HFF-Myc (cell line): ENCODE measurements at regions not wholly inside any gene's neighbourhood (a gene's known extent, or its start where the extent isn't known, plus 50 kb on each side); places are given as distances from the start of the nearest gene placed in this dataset.
"Not testable (repeated sequence)": the region's sequence is repeated elsewhere in the genome, so short reads cannot be mapped to it uniquely, and the experiment has no call there.

Experiments used
- DNase-seq: peaks from one replicate; pipeline ENCODE4 v3.0.0-alpha.2; 2011; ENCODE audit warnings: low read depth; ENCODE audit errors: extremely low read depth
- H3K4me3 ChIP-seq: replicated peaks from 2 replicates; pipeline ENCODE4 v1.5.1; 2011; ENCODE audit warnings: low read depth, mild to moderate bottlenecking, control low read depth, low read length
- CTCF ChIP-seq: IDR thresholded peaks from 2 replicates; pipeline ENCODE4 v1.5.1; 2012; ENCODE audit warnings: mild to moderate bottlenecking, low read depth, low read length, control low read depth; ENCODE audit errors: missing control alignments

GRCh38 chr1:112826217-112826944 is 111.2 kb upstream of the PPM1J start:
- no peak for DNase-seq
- no peak for TF ChIP-seq CTCF
- H3K4me3 ChIP-seq, result no peak overlapping the region

GRCh38 chr1:112825563-112826216 is 110.6 kb upstream of the PPM1J start:
- not testable (repeated sequence) for DNase-seq, H3K4me3 ChIP-seq

GRCh38 chr1:112825075-112825474 is 109.9 kb upstream of the PPM1J start:
- not testable (repeated sequence) for DNase-seq, H3K4me3 ChIP-seq

- not testable (repeated sequence) for H3K4me3 ChIP-seq, DNase-seq
Measured at GRCh38 chr1:112821307-112822063, 106.4 kb upstream of the PPM1J start.

- TF ChIP-seq CTCF, result no peak
- DNase-seq, result no peak
- H3K4me3 ChIP-seq, result no peak overlapping the region
Measured at GRCh38 chr1:112818990-112819689, 104.0 kb upstream of the PPM1J start.

- TF ChIP-seq CTCF, result no peak
- no peak for DNase-seq
- no peak overlapping the region for H3K4me3 ChIP-seq
Measured at GRCh38 chr1:112817555-112818373, 102.6 kb upstream of the PPM1J start.

- no peak for DNase-seq
- TF ChIP-seq CTCF, result no peak
- H3K4me3 ChIP-seq, result no peak overlapping the region
Measured at GRCh38 chr1:112815376-112815775, 100.2 kb upstream of the PPM1J start.

- DNase-seq, result not testable (repeated sequence)
Measured at GRCh38 chr1:112814645-112815044, 99.5 kb upstream of the PPM1J start.

More at GRCh38 chr1:112814645-112815044, 99.5 kb upstream of the PPM1J start:
- not testable (repeated sequence) for H3K4me3 ChIP-seq
